Tibial nerve (tissue), 4 donors: ENCODE measurements at regions not wholly inside any gene's neighbourhood (a gene's known extent, or its start where the extent isn't known, plus 50 kb on each side); places are given as distances from the start of the nearest gene placed in this dataset.

ENCODE experiments used
- EP300 ChIP-seq, 2 donors: sonication (generic); formaldehyde crosslinking; IDR thresholded peaks; one replicate each; pipeline ENCODE4 v1.6.1; 2017; ENCODE audit warnings: antibody characterized with exemption in 2 of 2, mild to moderate bottlenecking in 1 of 2
- POLR2A ChIP-seq, 2 donors: fragments of 450-650 bp; IDR thresholded peaks; one replicate each; pipeline ENCODE4 v1.6.1; 2017; ENCODE audit warnings: antibody characterized with exemption in 2 of 2, mild to moderate bottlenecking in 2 of 2, moderate library complexity in 2 of 2
- TF ChIP-seq, protein P1 (sequence below), 5 experiments: fragments of 200-600 bp in 3 of 5; fragments of 450-650 bp in 2 of 5; sonication (generic) in 3 of 5; IDR thresholded peaks; one replicate each; pipeline ENCODE4 v1.5.1; 2016 to 2019; ENCODE audit warnings: antibody characterized with exemption in 5 of 5, mild to moderate bottlenecking in 3 of 5, moderate library complexity in 2 of 5

- TF ChIP-seq POLR2A (IDR thresholded peaks at IDR 0.05) = no peak
- TF ChIP-seq, protein P1, sequence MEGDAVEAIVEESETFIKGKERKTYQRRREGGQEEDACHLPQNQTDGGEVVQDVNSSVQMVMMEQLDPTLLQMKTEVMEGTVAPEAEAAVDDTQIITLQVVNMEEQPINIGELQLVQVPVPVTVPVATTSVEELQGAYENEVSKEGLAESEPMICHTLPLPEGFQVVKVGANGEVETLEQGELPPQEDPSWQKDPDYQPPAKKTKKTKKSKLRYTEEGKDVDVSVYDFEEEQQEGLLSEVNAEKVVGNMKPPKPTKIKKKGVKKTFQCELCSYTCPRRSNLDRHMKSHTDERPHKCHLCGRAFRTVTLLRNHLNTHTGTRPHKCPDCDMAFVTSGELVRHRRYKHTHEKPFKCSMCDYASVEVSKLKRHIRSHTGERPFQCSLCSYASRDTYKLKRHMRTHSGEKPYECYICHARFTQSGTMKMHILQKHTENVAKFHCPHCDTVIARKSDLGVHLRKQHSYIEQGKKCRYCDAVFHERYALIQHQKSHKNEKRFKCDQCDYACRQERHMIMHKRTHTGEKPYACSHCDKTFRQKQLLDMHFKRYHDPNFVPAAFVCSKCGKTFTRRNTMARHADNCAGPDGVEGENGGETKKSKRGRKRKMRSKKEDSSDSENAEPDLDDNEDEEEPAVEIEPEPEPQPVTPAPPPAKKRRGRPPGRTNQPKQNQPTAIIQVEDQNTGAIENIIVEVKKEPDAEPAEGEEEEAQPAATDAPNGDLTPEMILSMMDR (IDR thresholded peaks at IDR 0.05) = no peak
- no peak for TF ChIP-seq EP300 (IDR thresholded peaks at IDR 0.05)
Observed at GRCh38 chr4:181821039-181822004, 421.9 kb upstream of the TENM3 start.
